Memory B cell (primary cell): ENCODE measurements at regions not wholly inside any gene's neighbourhood (a gene's known extent, or its start where the extent isn't known, plus 50 kb on each side); places are given as distances from the start of the nearest gene placed in this dataset.

Source experiments
- ATAC-seq: fragments of 150-1000 bp; cut with Tn5 transposase; 2 replicates; pipeline ENCODE4 v1.10.0; 2021; ENCODE audit warnings: low read depth, mild to moderate bottlenecking, moderate library complexity
- DNase-seq, 2 donors: peaks; one replicate each; pipeline ENCODE4 v3.0.0; 2022; ENCODE audit warnings: low spot score in 2 of 2
- H3K27ac Mint-ChIP-seq: one replicate; pipeline ENCODE4 v1.8.0; 2022; ENCODE audit warnings: mild to moderate bottlenecking, moderate library complexity, mixed read lengths
- H3K27me3 Mint-ChIP-seq: one replicate; pipeline ENCODE4 v1.8.0; 2022; ENCODE audit warnings: mixed read lengths
- H3K36me3 Mint-ChIP-seq: one replicate; pipeline ENCODE4 v1.8.0; 2022; ENCODE audit warnings: mild to moderate bottlenecking, mixed read lengths
- H3K4me1 Mint-ChIP-seq: one replicate; pipeline ENCODE4 v1.8.0; 2022; ENCODE audit warnings: mixed read lengths
- H3K4me3 Mint-ChIP-seq: one replicate; pipeline ENCODE4 v1.8.0; 2022; ENCODE audit warnings: mild to moderate bottlenecking, moderate library complexity, mixed read lengths
- H3K9me3 Mint-ChIP-seq: one replicate; pipeline ENCODE4 v1.8.0; 2022; ENCODE audit warnings: mixed read lengths

GRCh38 chr16:8254405-8254804 is 335.9 kb downstream of the TMEM114 start:
- no peak for ATAC-seq
- Mint-ChIP-seq H3K9me3 (peaks cover 6% of the 10 kb centered on the region), H3K27me3 (peaks cover 1% of the 10 kb centered on the region), H3K4me1 (no peaks in the 10 kb centered on the region), H3K27ac (no peak overlapping the region), H3K36me3 (no peaks in the 10 kb centered on the region), H3K4me3 (no peak overlapping the region)
- DNase-seq = no peak

- H3K27ac Mint-ChIP-seq = no peak overlapping the region
- ATAC-seq (no peak), DNase-seq (no peak)
- no peaks in the 10 kb centered on the region for H3K4me1 Mint-ChIP-seq
- peaks cover 1% of the 10 kb centered on the region for H3K27me3 Mint-ChIP-seq
- no peaks in the 10 kb centered on the region for H3K36me3 Mint-ChIP-seq
- H3K4me3 Mint-ChIP-seq = no peak overlapping the region
- peaks cover 4% of the 10 kb centered on the region for H3K9me3 Mint-ChIP-seq
Observed at GRCh38 chr16:8253718-8254117, 336.6 kb downstream of the TMEM114 start.

- Mint-ChIP-seq H3K4me1 (no peaks in the 10 kb centered on the region), H3K4me3 (no peak overlapping the region), H3K27ac (no peak overlapping the region), H3K9me3 (peaks cover 3% of the 10 kb centered on the region), H3K27me3 (peaks cover 1% of the 10 kb centered on the region), H3K36me3 (no peaks in the 10 kb centered on the region)
- ATAC-seq (no peak), DNase-seq (no peak)
Observed at GRCh38 chr16:8251727-8252126, 338.6 kb downstream of the TMEM114 start.

GRCh38 chr16:8251298-8251697 is 339.0 kb downstream of the TMEM114 start:
- no peaks in the 10 kb centered on the region for H3K36me3 Mint-ChIP-seq
- no peak for ATAC-seq
- H3K4me1 Mint-ChIP-seq = no peaks in the 10 kb centered on the region
- peaks cover 1% of the 10 kb centered on the region for H3K27me3 Mint-ChIP-seq
- H3K27ac Mint-ChIP-seq = no peak overlapping the region
- H3K9me3 Mint-ChIP-seq = peaks cover 3% of the 10 kb centered on the region
- no peak overlapping the region for H3K4me3 Mint-ChIP-seq
- no peak for DNase-seq

- ATAC-seq = no peak
- DNase-seq = no peak
- no peaks in the 10 kb centered on the region for H3K36me3 Mint-ChIP-seq
- H3K4me3 Mint-ChIP-seq = no peak overlapping the region
- H3K27ac Mint-ChIP-seq = no peak overlapping the region
- no peaks in the 10 kb centered on the region for H3K27me3 Mint-ChIP-seq
- H3K9me3 Mint-ChIP-seq = peaks cover 2% of the 10 kb centered on the region
- H3K4me1 Mint-ChIP-seq = no peaks in the 10 kb centered on the region
Observed at GRCh38 chr16:8247993-8248392, 342.3 kb downstream of the TMEM114 start.

GRCh38 chr16:8243981-8244380 is 346.3 kb downstream of the TMEM114 start:
- H3K4me1 Mint-ChIP-seq = no peaks in the 10 kb centered on the region
- ATAC-seq = no peak
- no peaks in the 10 kb centered on the region for H3K9me3 Mint-ChIP-seq
- H3K27ac Mint-ChIP-seq = no peak overlapping the region
- H3K36me3 Mint-ChIP-seq = no peaks in the 10 kb centered on the region
- H3K27me3 Mint-ChIP-seq = no peaks in the 10 kb centered on the region
- no peak for DNase-seq
- no peak overlapping the region for H3K4me3 Mint-ChIP-seq

- H3K4me1 Mint-ChIP-seq = no peaks in the 10 kb centered on the region
- ATAC-seq (no peak), DNase-seq (no peak)
- H3K27ac Mint-ChIP-seq = no peak overlapping the region
- H3K4me3 Mint-ChIP-seq = no peak overlapping the region
- no peaks in the 10 kb centered on the region for H3K36me3 Mint-ChIP-seq
- no peaks in the 10 kb centered on the region for H3K27me3 Mint-ChIP-seq
- H3K9me3 Mint-ChIP-seq = peaks cover 5% of the 10 kb centered on the region
Observed at GRCh38 chr16:8241408-8241807, 348.9 kb downstream of the TMEM114 start.

- Mint-ChIP-seq H3K4me1 (no peaks in the 10 kb centered on the region), H3K4me3 (no peak overlapping the region), H3K36me3 (no peaks in the 10 kb centered on the region), H3K9me3 (peaks cover 5% of the 10 kb centered on the region), H3K27ac (no peak overlapping the region), H3K27me3 (no peaks in the 10 kb centered on the region)
- DNase-seq (no peak), ATAC-seq (no peak)
Observed at GRCh38 chr16:8239443-8239842, 350.9 kb downstream of the TMEM114 start.

GRCh38 chr16:8237452-8237851 is 352.9 kb downstream of the TMEM114 start:
- Mint-ChIP-seq H3K36me3 (no peaks in the 10 kb centered on the region), H3K9me3 (peaks cover 5% of the 10 kb centered on the region), H3K4me1 (no peaks in the 10 kb centered on the region), H3K27me3 (no peaks in the 10 kb centered on the region), H3K27ac (no peak overlapping the region), H3K4me3 (no peak overlapping the region)
- no peak for ATAC-seq
- no peak for DNase-seq

GRCh38 chr16:8236816-8237215 is 353.5 kb downstream of the TMEM114 start:
- DNase-seq = no peak
- Mint-ChIP-seq H3K4me1 (no peaks in the 10 kb centered on the region), H3K9me3 (peaks cover 5% of the 10 kb centered on the region), H3K27ac (no peak overlapping the region), H3K4me3 (no peak overlapping the region), H3K36me3 (no peaks in the 10 kb centered on the region), H3K27me3 (no peaks in the 10 kb centered on the region)
- ATAC-seq = no peak

- ATAC-seq (no peak), DNase-seq (no peak)
- Mint-ChIP-seq H3K27me3 (no peaks in the 10 kb centered on the region), H3K4me3 (no peak overlapping the region), H3K36me3 (no peaks in the 10 kb centered on the region), H3K27ac (no peak overlapping the region), H3K9me3 (peaks cover 4% of the 10 kb centered on the region), H3K4me1 (no peaks in the 10 kb centered on the region)
Observed at GRCh38 chr16:8230497-8230896, 359.8 kb downstream of the TMEM114 start.

- peaks cover 4% of the 10 kb centered on the region for H3K9me3 Mint-ChIP-seq
- no peaks in the 10 kb centered on the region for H3K36me3 Mint-ChIP-seq
- no peak overlapping the region for H3K27ac Mint-ChIP-seq
- no peaks in the 10 kb centered on the region for H3K4me1 Mint-ChIP-seq
- ATAC-seq (no peak), DNase-seq (no peak)
- H3K27me3 Mint-ChIP-seq = no peaks in the 10 kb centered on the region
- no peak overlapping the region for H3K4me3 Mint-ChIP-seq
Observed at GRCh38 chr16:8229011-8229520, 361.2 kb downstream of the TMEM114 start.

GRCh38 chr16:8217201-8217600 is 373.1 kb downstream of the TMEM114 start:
- peaks cover 5% of the 10 kb centered on the region for H3K36me3 Mint-ChIP-seq

GRCh38 chr16:8204769-8205168 is 385.5 kb downstream of the TMEM114 start:
- Mint-ChIP-seq H3K27ac (no peak overlapping the region), H3K4me1 (no peaks in the 10 kb centered on the region), H3K4me3 (no peak overlapping the region), H3K36me3 (no peaks in the 10 kb centered on the region), H3K27me3 (no peaks in the 10 kb centered on the region), H3K9me3 (peaks cover 9% of the 10 kb centered on the region)
- no peak for ATAC-seq
- DNase-seq = no peak

More at GRCh38 chr16:8217201-8217600, 373.1 kb downstream of the TMEM114 start:
- Mint-ChIP-seq H3K9me3 (peaks cover 19% of the 10 kb centered on the region), H3K4me3 (no peak overlapping the region), H3K27me3 (no peaks in the 10 kb centered on the region), H3K4me1 (no peaks in the 10 kb centered on the region), H3K27ac (no peak overlapping the region)
- ATAC-seq (no peak), DNase-seq (no peak)

GRCh38 chr16:8204096-8204495 is 386.2 kb downstream of the TMEM114 start:
- no peaks in the 10 kb centered on the region for H3K36me3 Mint-ChIP-seq
- no peak for ATAC-seq
- H3K4me1 Mint-ChIP-seq = no peaks in the 10 kb centered on the region
- H3K4me3 Mint-ChIP-seq = no peak overlapping the region
- DNase-seq = no peak
- no peak overlapping the region for H3K27ac Mint-ChIP-seq
- H3K9me3 Mint-ChIP-seq = peaks cover 9% of the 10 kb centered on the region
- H3K27me3 Mint-ChIP-seq = no peaks in the 10 kb centered on the region
